ENCODE measurements at regions not wholly inside any gene's neighbourhood (a gene's known extent, or its start where the extent isn't known, plus 50 kb on each side); places are given as distances from the start of the nearest gene placed in this dataset.
"Not testable (repeated sequence)": the region's sequence is repeated elsewhere in the genome, so short reads cannot be mapped to it uniquely, and the experiment has no call there.

DNA sequence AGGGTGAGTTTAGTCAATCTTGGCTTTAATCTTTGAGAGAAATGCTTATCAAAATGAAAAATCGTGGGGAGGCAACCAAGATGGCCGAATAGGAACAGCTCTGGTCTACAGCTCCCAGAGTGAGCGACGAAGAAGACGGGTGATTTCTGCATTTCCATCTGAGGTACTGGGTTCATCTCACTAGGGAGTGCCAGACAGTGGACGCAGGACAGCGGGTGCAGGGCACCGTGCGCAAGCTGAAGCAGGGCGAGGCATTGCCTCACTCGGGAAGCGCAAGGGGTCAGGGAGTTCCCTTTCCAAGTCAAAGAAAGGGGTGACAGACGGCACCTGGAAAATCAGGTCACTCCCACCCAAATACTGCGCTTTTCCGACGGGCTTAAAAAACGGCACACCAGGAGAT is 153.6 kb upstream of the TTC14 start:
- WGBS (ENCODE audit: extremely low coverage, insufficient coverage, insufficient read length) = no CpG with 5 or more reads among the region's 17 CpGs
- H3K14ac ChIP-seq (ENCODE audit: low read length); H2AK5ac ChIP-seq (ENCODE audit: low read length); H3K23ac ChIP-seq (ENCODE audit: low read length); H3K79me2 ChIP-seq (ENCODE audit: control insufficient read depth, insufficient read depth, low read length, poor library complexity); H2BK5ac ChIP-seq (ENCODE audit: low read depth, low read length, poor library complexity); H3K9me3 ChIP-seq (ENCODE audit: insufficient read depth, low read depth, low read length); H3K4me1 ChIP-seq (ENCODE audit: control insufficient read depth in 1 of 2, insufficient read depth in 2 of 2, low read length in 2 of 2); H3K4me2 ChIP-seq (ENCODE audit: low read length); H3K4ac ChIP-seq (ENCODE audit: low read depth, low read length); H4K8ac ChIP-seq (ENCODE audit: low read depth, low read length); H3K36me3 ChIP-seq (ENCODE audit: control insufficient read depth in 1 of 2, insufficient read depth in 2 of 2, low read length in 2 of 2); H2BK120ac ChIP-seq (ENCODE audit: insufficient read depth, low read length, poor library complexity); H2AFZ ChIP-seq (ENCODE audit: insufficient read depth, low read length, poor library complexity); H3K27me3 ChIP-seq (ENCODE audit: insufficient read depth, low read length); H4K12ac ChIP-seq (ENCODE audit: low read depth, low read length); H3K9ac ChIP-seq (ENCODE audit: low read length); H2BK12ac ChIP-seq (ENCODE audit: low read length); H3K79me1 ChIP-seq (ENCODE audit: low read length); H3K4me3 ChIP-seq (ENCODE audit: low read depth, low read length); H4K91ac ChIP-seq (ENCODE audit: low read depth, low read length); H3K18ac ChIP-seq (ENCODE audit: low read length); H3K27ac ChIP-seq (ENCODE audit: low read depth, low read length); DNase-seq: not testable (repeated sequence)

DNA sequence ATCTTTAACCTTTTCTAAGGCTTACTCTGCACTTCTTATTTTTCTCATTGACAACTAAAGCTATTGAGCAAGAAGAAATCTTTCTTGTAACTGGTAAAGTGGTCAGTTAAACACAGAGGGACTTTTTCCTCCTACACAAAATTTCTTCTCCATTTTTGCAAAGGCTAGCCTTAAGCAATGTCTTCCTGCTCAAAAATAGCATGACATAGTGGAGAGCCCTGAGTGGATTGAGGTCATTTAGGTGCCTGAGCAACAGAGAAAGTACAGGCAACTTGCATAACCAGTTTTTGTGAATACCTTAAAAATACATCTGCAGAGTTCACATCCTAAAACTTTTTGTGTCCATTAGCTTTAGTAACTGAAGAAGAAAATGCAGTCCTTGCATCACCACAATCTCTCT is 144.7 kb upstream of the TTC14 start:
- Histone ChIP-seq H3K36me3 (ENCODE audit: control insufficient read depth in 1 of 2, insufficient read depth in 2 of 2, low read length in 2 of 2) (no peaks in the 10 kb centered on the region), H3K9me3 (ENCODE audit: insufficient read depth, low read depth, low read length) (no peaks in the 10 kb centered on the region), H3K79me2 (ENCODE audit: control insufficient read depth, insufficient read depth, low read length, poor library complexity) (no peaks in the 10 kb centered on the region), H4K91ac (ENCODE audit: low read depth, low read length) (no peak overlapping the region), H2AFZ (ENCODE audit: insufficient read depth, low read length, poor library complexity) (no peak overlapping the region), H2AK5ac (ENCODE audit: low read length) (no peak overlapping the region), H4K8ac (ENCODE audit: low read depth, low read length) (no peak overlapping the region), H3K23ac (ENCODE audit: low read length) (no peak overlapping the region), H2BK120ac (ENCODE audit: insufficient read depth, low read length, poor library complexity) (no peak overlapping the region), H3K4me3 (ENCODE audit: low read depth, low read length) (no peak overlapping the region), H3K27me3 (ENCODE audit: insufficient read depth, low read length) (no peaks in the 10 kb centered on the region), H2BK5ac (ENCODE audit: low read depth, low read length, poor library complexity) (no peak overlapping the region), H3K4ac (ENCODE audit: low read depth, low read length) (no peak overlapping the region), H2BK12ac (ENCODE audit: low read length) (no peak overlapping the region), H3K79me1 (ENCODE audit: low read length) (peaks cover 3% of the 10 kb centered on the region), H4K12ac (ENCODE audit: low read depth, low read length) (no peak overlapping the region), H3K14ac (ENCODE audit: low read length) (no peak overlapping the region), H3K9ac (ENCODE audit: low read length) (no peak overlapping the region), H3K18ac (ENCODE audit: low read length) (no peak overlapping the region), H3K27ac (ENCODE audit: low read depth, low read length) (no peak overlapping the region), H3K4me1 (ENCODE audit: control insufficient read depth in 1 of 2, insufficient read depth in 2 of 2, low read length in 2 of 2) (no peaks in the 10 kb centered on the region), H3K4me2 (ENCODE audit: low read length) (no peak overlapping the region)
- no peak for DNase-seq

- H3K79me1 ChIP-seq (ENCODE audit: low read length) = no peaks in the 10 kb centered on the region
- H3K4me2 ChIP-seq (ENCODE audit: low read length) = no peak overlapping the region
- H3K4ac ChIP-seq (ENCODE audit: low read depth, low read length) = no peak overlapping the region
- no peaks in the 10 kb centered on the region for H3K36me3 ChIP-seq (ENCODE audit: control insufficient read depth in 1 of 2, insufficient read depth in 2 of 2, low read length in 2 of 2)
- H3K27me3 ChIP-seq (ENCODE audit: insufficient read depth, low read length) = no peaks in the 10 kb centered on the region
- no peak overlapping the region for H4K8ac ChIP-seq (ENCODE audit: low read depth, low read length)
- H3K23ac ChIP-seq (ENCODE audit: low read length) = no peak overlapping the region
- H4K12ac ChIP-seq (ENCODE audit: low read depth, low read length) = no peak overlapping the region
- no peak overlapping the region for H3K9ac ChIP-seq (ENCODE audit: low read length)
- H3K4me3 ChIP-seq (ENCODE audit: low read depth, low read length) = no peak overlapping the region
- no peak overlapping the region for H3K14ac ChIP-seq (ENCODE audit: low read length)
- H4K91ac ChIP-seq (ENCODE audit: low read depth, low read length) = no peak overlapping the region
- H3K79me2 ChIP-seq (ENCODE audit: control insufficient read depth, insufficient read depth, low read length, poor library complexity) = no peaks in the 10 kb centered on the region
- H2AFZ ChIP-seq (ENCODE audit: insufficient read depth, low read length, poor library complexity) = no peak overlapping the region
- no peaks in the 10 kb centered on the region for H3K9me3 ChIP-seq (ENCODE audit: insufficient read depth, low read depth, low read length)
- no peak overlapping the region for H3K27ac ChIP-seq (ENCODE audit: low read depth, low read length)
- no peak overlapping the region for H2BK12ac ChIP-seq (ENCODE audit: low read length)
- no peak overlapping the region for H2BK5ac ChIP-seq (ENCODE audit: low read depth, low read length, poor library complexity)
- no peaks in the 10 kb centered on the region for H3K4me1 ChIP-seq (ENCODE audit: control insufficient read depth in 1 of 2, insufficient read depth in 2 of 2, low read length in 2 of 2)
- no peak overlapping the region for H2AK5ac ChIP-seq (ENCODE audit: low read length)
- no peak overlapping the region for H2BK120ac ChIP-seq (ENCODE audit: insufficient read depth, low read length, poor library complexity)
- DNase-seq = no peak
- no peak overlapping the region for H3K18ac ChIP-seq (ENCODE audit: low read length)
Measured at GRCh38 chr3:180466401-180467011, 135.5 kb upstream of the TTC14 start.

DNA sequence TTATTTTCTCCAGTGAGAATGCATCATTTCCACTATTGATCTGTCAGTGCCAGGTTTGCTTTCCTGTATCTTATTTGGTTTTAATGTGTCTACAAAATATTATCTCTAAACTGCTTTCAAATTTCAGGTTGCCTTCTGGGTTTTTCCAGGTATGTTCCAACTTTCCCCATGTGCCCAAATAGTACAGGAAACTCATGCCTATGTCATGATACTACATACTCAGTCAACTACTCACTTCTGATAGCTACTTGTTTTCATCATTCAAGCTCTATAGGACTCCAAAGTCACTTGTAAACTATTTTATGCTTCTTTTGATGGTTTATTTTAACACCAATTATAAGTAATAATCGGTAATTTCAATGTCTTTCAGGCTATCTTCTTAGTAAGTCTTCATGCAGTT is 134.8 kb upstream of the TTC14 start:
- Histone ChIP-seq H4K8ac (ENCODE audit: low read depth, low read length) (no peak overlapping the region), H3K23ac (ENCODE audit: low read length) (no peak overlapping the region), H3K4ac (ENCODE audit: low read depth, low read length) (no peak overlapping the region), H3K79me2 (ENCODE audit: control insufficient read depth, insufficient read depth, low read length, poor library complexity) (no peaks in the 10 kb centered on the region), H4K91ac (ENCODE audit: low read depth, low read length) (no peak overlapping the region), H3K4me1 (ENCODE audit: control insufficient read depth in 1 of 2, insufficient read depth in 2 of 2, low read length in 2 of 2) (no peaks in the 10 kb centered on the region), H3K4me2 (ENCODE audit: low read length) (no peak overlapping the region), H3K9me3 (ENCODE audit: insufficient read depth, low read depth, low read length) (no peaks in the 10 kb centered on the region), H2AK5ac (ENCODE audit: low read length) (no peak overlapping the region), H3K79me1 (ENCODE audit: low read length) (no peaks in the 10 kb centered on the region), H3K36me3 (ENCODE audit: control insufficient read depth in 1 of 2, insufficient read depth in 2 of 2, low read length in 2 of 2) (no peaks in the 10 kb centered on the region), H3K9ac (ENCODE audit: low read length) (no peak overlapping the region), H2BK5ac (ENCODE audit: low read depth, low read length, poor library complexity) (no peak overlapping the region), H2BK12ac (ENCODE audit: low read length) (no peak overlapping the region), H2AFZ (ENCODE audit: insufficient read depth, low read length, poor library complexity) (no peak overlapping the region), H3K18ac (ENCODE audit: low read length) (no peak overlapping the region), H2BK120ac (ENCODE audit: insufficient read depth, low read length, poor library complexity) (no peak overlapping the region), H3K14ac (ENCODE audit: low read length) (no peak overlapping the region), H3K27me3 (ENCODE audit: insufficient read depth, low read length) (no peaks in the 10 kb centered on the region), H3K4me3 (ENCODE audit: low read depth, low read length) (no peak overlapping the region), H3K27ac (ENCODE audit: low read depth, low read length) (no peak overlapping the region), H4K12ac (ENCODE audit: low read depth, low read length) (no peak overlapping the region)
- no CpG with 5 or more reads among the region's 1 CpG for WGBS (ENCODE audit: extremely low coverage, insufficient coverage, insufficient read length)
- DNase-seq = no peak

All from trophoblast cell (in vitro differentiated cells and primary cell).